Chondrocyte (in vitro differentiated cells): ENCODE measurements at regions not wholly inside any gene's neighbourhood (a gene's known extent, or its start where the extent isn't known, plus 50 kb on each side); places are given as distances from the start of the nearest gene placed in this dataset.
A peak's percentile ranks its signal among the peaks of the same experiment; 100 is the strongest.

Experiments
- DNase-seq: peaks from one replicate; pipeline ENCODE4 v3.0.0; 2021; ENCODE audit warnings: mixed read lengths, low spot score
- H3K27ac Mint-ChIP-seq: one replicate; pipeline ENCODE4 v1.8.0; 2021; ENCODE audit warnings: mild to moderate bottlenecking, moderate library complexity, mixed read lengths; ENCODE audit not compliant: unreplicated experiment
- H3K27me3 Mint-ChIP-seq: 2 replicates; pipeline ENCODE4 v1.8.0; 2021; ENCODE audit warnings: low read depth, mixed read lengths
- H3K36me3 Mint-ChIP-seq: 2 replicates; pipeline ENCODE4 v1.8.0; 2021; ENCODE audit warnings: low read depth, mixed read lengths
- H3K4me1 Mint-ChIP-seq: 2 replicates; pipeline ENCODE4 v1.8.0; 2021; ENCODE audit warnings: low read depth, mild to moderate bottlenecking, mixed read lengths
- H3K4me3 Mint-ChIP-seq: one replicate; pipeline ENCODE4 v1.8.0; 2021; ENCODE audit warnings: mild to moderate bottlenecking, moderate library complexity, mixed read lengths; ENCODE audit not compliant: unreplicated experiment
- H3K9me3 Mint-ChIP-seq: 2 replicates; pipeline ENCODE4 v1.8.0; 2021; ENCODE audit warnings: low read depth, mixed read lengths
- CTCF ChIP-seq: fragments of 200-600 bp; sonication (generic); IDR thresholded peaks from 2 replicates; pipeline ENCODE4 v1.5.0; 2021; ENCODE audit warnings: antibody characterized with exemption, mild to moderate bottlenecking, moderate library complexity

GRCh38 chr14:99326041-99326710 lies 54.2 kb upstream of the BCL11B start:
- DNase-seq, result peak; percentile 51
- TF ChIP-seq CTCF, result no peak

GRCh38 chr14:99325591-99325990 lies 53.6 kb upstream of the BCL11B start:
- Mint-ChIP-seq H3K27me3 (peaks cover 12% of the 10 kb centered on the region), H3K4me3 (no peak overlapping the region), H3K27ac (no peak overlapping the region), H3K9me3 (no peaks in the 10 kb centered on the region), H3K4me1 (peaks cover 13% of the 10 kb centered on the region), H3K36me3 (no peaks in the 10 kb centered on the region)
- peak; percentile 36 for DNase-seq
- no peak for TF ChIP-seq CTCF

More at GRCh38 chr14:99326041-99326710, 54.2 kb upstream of the BCL11B start:
- Mint-ChIP-seq H3K27ac (no peak overlapping the region), H3K9me3 (no peaks in the 10 kb centered on the region), H3K4me3 (no peak overlapping the region), H3K27me3 (peaks cover 14% of the 10 kb centered on the region), H3K36me3 (no peaks in the 10 kb centered on the region), H3K4me1 (peaks cover 13% of the 10 kb centered on the region)

GRCh38 chr14:99325016-99325415 lies 53.0 kb upstream of the BCL11B start:
- Mint-ChIP-seq H3K27ac (no peak overlapping the region), H3K4me1 (peaks cover 13% of the 10 kb centered on the region), H3K4me3 (no peak overlapping the region), H3K36me3 (no peaks in the 10 kb centered on the region), H3K27me3 (peaks cover 11% of the 10 kb centered on the region), H3K9me3 (no peaks in the 10 kb centered on the region)
- TF ChIP-seq CTCF, result no peak
- no peak for DNase-seq

- TF ChIP-seq CTCF, result no peak
- no peak for DNase-seq
- peaks cover 7% of the 10 kb centered on the region for H3K27me3 Mint-ChIP-seq
- no peak overlapping the region for H3K4me3 Mint-ChIP-seq
- H3K9me3 Mint-ChIP-seq, result no peaks in the 10 kb centered on the region
- H3K36me3 Mint-ChIP-seq, result no peaks in the 10 kb centered on the region
- H3K27ac Mint-ChIP-seq, result no peak overlapping the region
- peaks cover 13% of the 10 kb centered on the region for H3K4me1 Mint-ChIP-seq
These were observed 52.3 kb upstream of the BCL11B start for GRCh38 chr14:99324291-99324690.

GRCh38 chr14:99323603-99324185 lies 51.7 kb upstream of the BCL11B start:
- Mint-ChIP-seq H3K36me3 (no peaks in the 10 kb centered on the region), H3K9me3 (no peaks in the 10 kb centered on the region), H3K27me3 (peaks cover 10% of the 10 kb centered on the region), H3K27ac (no peak overlapping the region), H3K4me1 (peaks cover 13% of the 10 kb centered on the region), H3K4me3 (no peak overlapping the region)
- DNase-seq, result no peak
- TF ChIP-seq CTCF, result no peak
